ENCODE measurements at regions not wholly inside any gene's neighbourhood (a gene's known extent, or its start where the extent isn't known, plus 50 kb on each side); places are given as distances from the start of the nearest gene placed in this dataset.

DNA sequence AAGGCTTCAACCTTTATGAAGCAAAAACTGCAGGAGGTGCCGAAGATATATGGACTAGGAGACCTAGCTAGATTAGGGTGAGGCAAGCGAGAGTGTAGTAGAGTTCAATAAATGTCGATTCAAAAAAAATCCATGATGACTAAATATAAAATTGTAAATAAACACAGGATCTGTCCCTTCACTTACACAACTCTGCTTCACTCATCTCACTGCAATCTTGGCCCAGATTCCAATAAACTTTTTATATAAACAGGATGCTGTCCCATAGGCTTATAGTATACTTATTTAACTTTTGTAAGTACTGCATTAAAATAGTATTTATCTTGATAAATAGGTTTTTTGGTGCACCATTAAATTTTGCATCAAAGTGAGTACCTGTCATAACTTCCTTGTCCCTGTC is 648.4 kb upstream of the NRSN1 start:
- TF ChIP-seq CTCF (IDR thresholded peaks at IDR 0.05) (no peak), POLR2A (IDR thresholded peaks at IDR 0.05) (no peak)

All from right lobe of liver (tissue), 4 donors.